HFF-Myc (cell line): ENCODE measurements at regions not wholly inside any gene's neighbourhood (a gene's known extent, or its start where the extent isn't known, plus 50 kb on each side); places are given as distances from the start of the nearest gene placed in this dataset.

Experiments
- DNase-seq: peaks from one replicate; pipeline ENCODE4 v3.0.0-alpha.2; 2011; ENCODE audit warnings: low read depth; ENCODE audit errors: extremely low read depth
- H3K4me3 ChIP-seq: replicated peaks from 2 replicates; pipeline ENCODE4 v1.5.1; 2011; ENCODE audit warnings: low read depth, mild to moderate bottlenecking, control low read depth, low read length
- CTCF ChIP-seq: IDR thresholded peaks from 2 replicates; pipeline ENCODE4 v1.5.1; 2012; ENCODE audit warnings: mild to moderate bottlenecking, low read depth, low read length, control low read depth; ENCODE audit errors: missing control alignments

- no peak for TF ChIP-seq CTCF
- no peak for DNase-seq
- no peak overlapping the region for H3K4me3 ChIP-seq
Observed at GRCh38 chr3:150317469-150317868, 90.6 kb upstream of the TSC22D2 start.

- H3K4me3 ChIP-seq, result no peak overlapping the region
- no peak for TF ChIP-seq CTCF
- no peak for DNase-seq
Observed at GRCh38 chr3:150315721-150316120, 92.4 kb upstream of the TSC22D2 start.

GRCh38 chr3:150314248-150315004, 93.7 kb upstream of the TSC22D2 start:
- DNase-seq, result no peak
- no peak overlapping the region for H3K4me3 ChIP-seq
- TF ChIP-seq CTCF, result no peak

GRCh38 chr3:150312018-150312657, 96.0 kb upstream of the TSC22D2 start:
- no peak for DNase-seq
- H3K4me3 ChIP-seq, result no peak overlapping the region
- TF ChIP-seq CTCF, result no peak

- H3K4me3 ChIP-seq, result no peak overlapping the region
- no peak for TF ChIP-seq CTCF
- no peak for DNase-seq
Observed at GRCh38 chr3:150311156-150311555, 96.9 kb upstream of the TSC22D2 start.

- no peak overlapping the region for H3K4me3 ChIP-seq
- TF ChIP-seq CTCF, result no peak
- peak; percentile 48 for DNase-seq
Observed at GRCh38 chr3:150309557-150309956, 98.5 kb upstream of the TSC22D2 start.
